GM19468 (cell line): ENCODE measurements at regions not wholly inside any gene's neighbourhood (a gene's known extent, or its start where the extent isn't known, plus 50 kb on each side); places are given as distances from the start of the nearest gene placed in this dataset.

ENCODE experiments used
- ATAC-seq: cut with Tn5 transposase; IDR thresholded peaks from one replicate; pipeline ENCODE4 v1.9.1; 2021; ENCODE audit warnings: mild to moderate bottlenecking, moderate library complexity, moderate number of reproducible peaks; ENCODE audit not compliant: unreplicated experiment; ENCODE audit errors: extremely low read depth

- no peak for ATAC-seq
These were observed 174.5 kb upstream of the POU3F1 start for GRCh38 chr1:38221006-38221649.

GRCh38 chr1:38217316-38217715, 170.7 kb upstream of the POU3F1 start:
- no peak for ATAC-seq

GRCh38 chr1:38213646-38214434, 167.2 kb upstream of the POU3F1 start:
- no peak for ATAC-seq

- ATAC-seq = no peak
These were observed 164.2 kb upstream of the POU3F1 start for GRCh38 chr1:38210895-38211177.

GRCh38 chr1:38210021-38210894, 163.7 kb upstream of the POU3F1 start:
- ATAC-seq = no peak

- ATAC-seq = no peak
These were observed 162.4 kb upstream of the POU3F1 start for GRCh38 chr1:38208716-38209632.

GRCh38 chr1:38207906-38208305, 161.3 kb upstream of the POU3F1 start:
- ATAC-seq = no peak

GRCh38 chr1:38207275-38207674, 160.7 kb upstream of the POU3F1 start:
- no peak for ATAC-seq

GRCh38 chr1:38204698-38205097, 158.1 kb upstream of the POU3F1 start:
- ATAC-seq = no peak

- no peak for ATAC-seq
These were observed 156.8 kb upstream of the POU3F1 start for GRCh38 chr1:38203441-38203840.

- no peak for ATAC-seq
These were observed 154.8 kb upstream of the POU3F1 start for GRCh38 chr1:38201431-38201830.

- no peak for ATAC-seq
These were observed 152.0 kb upstream of the POU3F1 start for GRCh38 chr1:38198621-38199020.

- ATAC-seq = no peak
These were observed 151.5 kb upstream of the POU3F1 start for GRCh38 chr1:38198099-38198498.

GRCh38 chr1:38197312-38198061, 150.9 kb upstream of the POU3F1 start:
- ATAC-seq = no peak

- ATAC-seq = no peak
These were observed 147.9 kb upstream of the POU3F1 start for GRCh38 chr1:38194472-38194871.

- no peak for ATAC-seq
These were observed 146.4 kb upstream of the POU3F1 start for GRCh38 chr1:38193040-38193439.

- no peak for ATAC-seq
These were observed 144.9 kb upstream of the POU3F1 start for GRCh38 chr1:38191461-38191860.

- ATAC-seq = no peak
These were observed 144.4 kb upstream of the POU3F1 start for GRCh38 chr1:38190983-38191382.

- no peak for ATAC-seq
These were observed 141.0 kb upstream of the POU3F1 start for GRCh38 chr1:38187552-38187951.
